GM12878 (cell line): ENCODE measurements at regions not wholly inside any gene's neighbourhood (a gene's known extent, or its start where the extent isn't known, plus 50 kb on each side); places are given as distances from the start of the nearest gene placed in this dataset.

Source experiments
- ASH2L ChIP-seq: fragments of 300-600, 200-600 bp; sonication (generic); IDR thresholded peaks from 2 replicates; pipeline ENCODE4 v1.6.1; 2017; ENCODE audit warnings: low read depth, mild to moderate bottlenecking, borderline replicate concordance
- CHD2 ChIP-seq: IDR thresholded peaks from 2 replicates; pipeline ENCODE4 v1.6.1; 2011; ENCODE audit warnings: low read depth, low read length, improper control_type of control experiment, borderline replicate concordance
- CTCF ChIP-seq, 3 experiments: IDR thresholded peaks in 2 of 3; conservative IDR thresholded peaks in 1 of 3; 2 replicates each; pipeline ENCODE4 v1.5.1; 2011; ENCODE audit warnings: low read depth in 3 of 3, low read length in 3 of 3, mild to moderate bottlenecking in 3 of 3, control low read depth in 2 of 3, moderate library complexity in 2 of 3, inconsistent platforms in 1 of 3, mixed read lengths in 1 of 3; ENCODE audit not compliant: control insufficient read depth in 2 of 3, insufficient read depth in 1 of 3; ENCODE audit errors: extremely low read depth in 1 of 3
- MXI1 ChIP-seq: fragments of 150-350 bp; IDR thresholded peaks from 2 replicates; pipeline ENCODE4 v1.6.1; 2011; ENCODE audit warnings: low read depth, mild to moderate bottlenecking, inconsistent platforms, low read length, improper control_type of control experiment
- PML ChIP-seq: IDR thresholded peaks from 2 replicates; pipeline ENCODE4 v1.6.1; 2012; ENCODE audit warnings: low read length, inconsistent platforms
- POLR2A ChIP-seq: IDR thresholded peaks from 2 replicates; pipeline ENCODE4 v1.6.1; 2011; ENCODE audit warnings: low read depth, mild to moderate bottlenecking, low read length
- RAD21 ChIP-seq: IDR thresholded peaks from 2 replicates; pipeline ENCODE4 v1.6.1; 2011; ENCODE audit warnings: mild to moderate bottlenecking, low read depth, low read length, moderate library complexity; ENCODE audit not compliant: insufficient read depth
- SP1 ChIP-seq: IDR thresholded peaks from one replicate; pipeline ENCODE4 v1.6.1; 2011; ENCODE audit warnings: low read depth, low read length
- SUZ12 ChIP-seq: fragments of 200-600 bp; sonication (generic); IDR thresholded peaks from one replicate; pipeline ENCODE4 v1.6.1; 2018; ENCODE audit warnings: antibody characterized with exemption, mild to moderate bottlenecking; ENCODE audit not compliant: unreplicated experiment
- TCF7 ChIP-seq: IDR thresholded peaks from 2 replicates; pipeline ENCODE4 v1.6.1; 2014; ENCODE audit warnings: antibody characterized with exemption, borderline replicate concordance
- YY1 ChIP-seq: IDR thresholded peaks from 2 replicates; pipeline ENCODE4 v1.6.1; 2011; ENCODE audit warnings: low read depth, mild to moderate bottlenecking, low read length
- ZBTB11 ChIP-seq: fragments of 450-650 bp; formaldehyde crosslinking; IDR thresholded peaks from 2 replicates; pipeline ENCODE4 v1.5.0; 2022; ENCODE audit warnings: mild to moderate bottlenecking, missing genetic modification characterization
- ZNF217 ChIP-seq: fragments of 450-650 bp; IDR thresholded peaks from 2 replicates; pipeline ENCODE4 v1.6.1; 2017; ENCODE audit warnings: antibody characterized with exemption, mild to moderate bottlenecking
- TF ChIP-seq, protein P1 (sequence below): IDR thresholded peaks from 2 replicates; pipeline ENCODE4 v1.6.1; 2011; ENCODE audit warnings: borderline replicate concordance, low read depth, mild to moderate bottlenecking, moderate library complexity, mixed read lengths, low read length; ENCODE audit not compliant: insufficient read depth; ENCODE audit errors: extremely low read length

GRCh38 chr1:208369045-208369444 is 124.9 kb upstream of the PLXNA2 start:
- TF ChIP-seq ZBTB11 (CRISPR knock-in tag): no peak
- no peak for TF ChIP-seq YY1
- no peak for TF ChIP-seq CHD2
- TF ChIP-seq RAD21: no peak
- TF ChIP-seq ASH2L: no peak
- TF ChIP-seq, protein P1, sequence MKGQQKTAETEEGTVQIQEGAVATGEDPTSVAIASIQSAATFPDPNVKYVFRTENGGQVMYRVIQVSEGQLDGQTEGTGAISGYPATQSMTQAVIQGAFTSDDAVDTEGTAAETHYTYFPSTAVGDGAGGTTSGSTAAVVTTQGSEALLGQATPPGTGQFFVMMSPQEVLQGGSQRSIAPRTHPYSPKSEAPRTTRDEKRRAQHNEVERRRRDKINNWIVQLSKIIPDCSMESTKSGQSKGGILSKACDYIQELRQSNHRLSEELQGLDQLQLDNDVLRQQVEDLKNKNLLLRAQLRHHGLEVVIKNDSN: no peak
- no peak for TF ChIP-seq CTCF (IDR thresholded peaks at IDR 0.05 in 2 of 3, conservative IDR thresholded peaks at IDR 0.05 in 1 of 3; ENCODE audit: control insufficient read depth in 2 of 3, extremely low read depth in 1 of 3, insufficient read depth in 1 of 3, low read depth in 3 of 3, low read length in 3 of 3)
- TF ChIP-seq POLR2A: no peak
- TF ChIP-seq TCF7: no peak
- TF ChIP-seq ZNF217: no peak
- TF ChIP-seq SP1: no peak
- no peak for TF ChIP-seq SUZ12
- no peak for TF ChIP-seq MXI1
- TF ChIP-seq PML: no peak
